Upper lobe of left lung (tissue), 6 donors: ENCODE measurements at regions not wholly inside any gene's neighbourhood (a gene's known extent, or its start where the extent isn't known, plus 50 kb on each side); places are given as distances from the start of the nearest gene placed in this dataset.

Experiments used
- ATAC-seq, 2 donors: fragments of 200-7000 bp; cut with Tn5 transposase; one replicate each; pipeline ENCODE4 v1.9.1; 2022; ENCODE audit warnings: mild to moderate bottlenecking in 2 of 2, moderate library complexity in 2 of 2; ENCODE audit not compliant: low FRiP score in 2 of 2
- DNase-seq, 2 donors: peaks; one replicate each; pipeline ENCODE4 v3.0.0-alpha.2; 2019 to 2020
- H3K27ac ChIP-seq, 4 donors: fragments of 200-600 bp; sonication (generic); one replicate each; pipeline ENCODE4 v1.5.1; 2016 to 2019
- H3K27me3 ChIP-seq, 4 donors: fragments of 200-600 bp; sonication (generic); one replicate each; pipeline ENCODE4 v1.5.1; 2017 to 2019
- H3K36me3 ChIP-seq, 4 donors: fragments of 200-600 bp; sonication (generic); one replicate each; pipeline ENCODE4 v1.5.1; 2016 to 2019
- H3K4me1 ChIP-seq, 4 donors: fragments of 200-600 bp; sonication (generic); one replicate each; pipeline ENCODE4 v1.5.1; 2018 to 2019
- H3K4me3 ChIP-seq, 4 donors: fragments of 200-600 bp; sonication (generic); one replicate each; pipeline ENCODE4 v1.5.1; 2017 to 2019; ENCODE audit warnings: mild to moderate bottlenecking in 2 of 4, moderate library complexity in 1 of 4
- H3K9me3 ChIP-seq, 4 donors: fragments of 200-600 bp; sonication (generic); one replicate each; pipeline ENCODE4 v1.5.1; 2018 to 2019
- EP300 ChIP-seq, 4 donors: sonication (generic); formaldehyde crosslinking; IDR thresholded peaks; one replicate each; pipeline ENCODE4 v1.5.1; 2017; ENCODE audit warnings: antibody characterized with exemption in 4 of 4, control low read depth in 2 of 4
- POLR2A ChIP-seq, 4 donors: fragments of 450-650 bp; IDR thresholded peaks; one replicate each; pipeline ENCODE4 v1.5.1; 2016 to 2017; ENCODE audit warnings: antibody characterized with exemption in 4 of 4, mild to moderate bottlenecking in 2 of 4
- POLR2AphosphoS5 ChIP-seq, 2 donors: sonication (generic); formaldehyde crosslinking; IDR thresholded peaks; one replicate each; pipeline ENCODE4 v1.5.1; 2017; ENCODE audit warnings: antibody characterized with exemption in 2 of 2
- WGBS, 2 donors: methylation state at CpG; one replicate each; pipeline ENCODE4 v1.1.5; 2017 to 2018; 5-methylcytosine and 5-hydroxymethylcytosine counted together
- TF ChIP-seq, protein P1 (sequence below), 6 experiments: fragments of 450-650 bp in 4 of 6; fragments of 200-600 bp in 2 of 6; sonication (generic) in 2 of 6; IDR thresholded peaks; one replicate each; pipeline ENCODE4 v1.5.1; 2016 to 2019; ENCODE audit warnings: antibody characterized with exemption in 6 of 6
- donor health status: DM: no; HTN: no; CAD: no; lungs with moderate emphysema.
- donor health status: DM: no; HTN: yes; CAD: no; lungs with severe emphysema.

GRCh38 chr7:112997831-112998230 is 88.8 kb downstream of the GPR85 start:
- Histone ChIP-seq H3K4me1 (no peaks in the 10 kb centered on the region), H3K9me3 (no peaks in the 10 kb centered on the region), H3K4me3 (no peak overlapping the region), H3K27ac (no peak overlapping the region), H3K36me3 (no peaks in the 10 kb centered on the region), H3K27me3 (no peaks in the 10 kb centered on the region)
- 85 to 90% methylated on average over 2 of the region's 2 CpGs for WGBS, 2 donors
- ATAC-seq (no peak), DNase-seq (no peak)
- TF ChIP-seq POLR2AphosphoS5 (IDR thresholded peaks at IDR 0.05) (no peak), EP300 (IDR thresholded peaks at IDR 0.05) (no peak), POLR2A (IDR thresholded peaks at IDR 0.05) (no peak)
- TF ChIP-seq, protein P1, sequence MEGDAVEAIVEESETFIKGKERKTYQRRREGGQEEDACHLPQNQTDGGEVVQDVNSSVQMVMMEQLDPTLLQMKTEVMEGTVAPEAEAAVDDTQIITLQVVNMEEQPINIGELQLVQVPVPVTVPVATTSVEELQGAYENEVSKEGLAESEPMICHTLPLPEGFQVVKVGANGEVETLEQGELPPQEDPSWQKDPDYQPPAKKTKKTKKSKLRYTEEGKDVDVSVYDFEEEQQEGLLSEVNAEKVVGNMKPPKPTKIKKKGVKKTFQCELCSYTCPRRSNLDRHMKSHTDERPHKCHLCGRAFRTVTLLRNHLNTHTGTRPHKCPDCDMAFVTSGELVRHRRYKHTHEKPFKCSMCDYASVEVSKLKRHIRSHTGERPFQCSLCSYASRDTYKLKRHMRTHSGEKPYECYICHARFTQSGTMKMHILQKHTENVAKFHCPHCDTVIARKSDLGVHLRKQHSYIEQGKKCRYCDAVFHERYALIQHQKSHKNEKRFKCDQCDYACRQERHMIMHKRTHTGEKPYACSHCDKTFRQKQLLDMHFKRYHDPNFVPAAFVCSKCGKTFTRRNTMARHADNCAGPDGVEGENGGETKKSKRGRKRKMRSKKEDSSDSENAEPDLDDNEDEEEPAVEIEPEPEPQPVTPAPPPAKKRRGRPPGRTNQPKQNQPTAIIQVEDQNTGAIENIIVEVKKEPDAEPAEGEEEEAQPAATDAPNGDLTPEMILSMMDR (IDR thresholded peaks at IDR 0.05) = no peak

GRCh38 chr7:112996331-112996871 is 90.2 kb downstream of the GPR85 start:
- ATAC-seq (no peak), DNase-seq (no peak)
- no peaks in the 10 kb centered on the region for H3K9me3 ChIP-seq
- no peaks in the 10 kb centered on the region for H3K27me3 ChIP-seq
- no peaks in the 10 kb centered on the region for H3K4me1 ChIP-seq
- no peaks in the 10 kb centered on the region for H3K36me3 ChIP-seq
- no peak overlapping the region for H3K4me3 ChIP-seq
- TF ChIP-seq, protein P1 (IDR thresholded peaks at IDR 0.05) = no peak
- TF ChIP-seq POLR2A (IDR thresholded peaks at IDR 0.05) (no peak), EP300 (IDR thresholded peaks at IDR 0.05) (no peak), POLR2AphosphoS5 (IDR thresholded peaks at IDR 0.05) (no peak)
- WGBS, 2 donors = 82 to 90% methylated on average over 2 of the region's 2 CpGs
- H3K27ac ChIP-seq = no peak overlapping the region

DNA sequence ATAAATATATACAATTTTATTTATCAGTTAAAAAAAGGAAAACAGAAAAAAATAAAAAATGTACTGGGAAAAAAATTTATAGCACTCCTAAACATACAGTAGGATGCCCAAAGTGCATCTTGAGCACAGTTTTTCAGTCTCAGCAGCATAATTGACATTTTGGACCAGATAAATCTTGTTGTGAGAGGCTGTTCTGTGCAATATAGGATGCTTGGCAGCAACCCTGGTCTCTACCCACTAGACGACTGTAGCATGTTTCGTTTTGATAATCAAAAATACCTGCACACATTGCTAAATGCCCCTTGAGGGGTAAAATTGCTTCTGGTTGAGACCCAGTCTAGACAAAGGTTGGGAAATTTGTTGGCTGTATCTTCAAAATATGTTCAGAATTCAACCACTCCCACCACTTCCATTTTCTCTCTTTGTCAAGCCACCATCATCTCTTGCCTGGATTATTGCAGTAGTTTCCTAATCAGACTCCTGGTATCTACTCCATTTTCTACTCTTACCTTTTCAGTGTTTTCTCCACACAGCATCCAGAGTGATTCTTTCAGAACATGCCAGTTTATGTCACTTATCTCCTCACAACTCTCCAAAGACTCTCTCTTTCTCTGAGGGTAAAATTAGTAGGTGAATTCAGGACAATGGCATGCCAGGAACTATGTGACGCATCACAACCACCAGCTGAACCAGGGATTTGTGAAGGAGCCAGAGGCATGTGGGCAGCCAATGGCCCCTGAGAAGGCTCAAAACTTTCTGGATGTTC is 91.4 kb downstream of the GPR85 start:
- no peaks in the 10 kb centered on the region for H3K9me3 ChIP-seq
- no peaks in the 10 kb centered on the region for H3K27me3 ChIP-seq
- DNase-seq (no peak), ATAC-seq (no peak)
- H3K4me1 ChIP-seq = no peaks in the 10 kb centered on the region
- 78 to 89% methylated on average over 3 of the region's 3 CpGs for WGBS, 2 donors
- H3K36me3 ChIP-seq = no peaks in the 10 kb centered on the region
- H3K4me3 ChIP-seq = no peak overlapping the region
- H3K27ac ChIP-seq = no peak overlapping the region
- TF ChIP-seq EP300 (IDR thresholded peaks at IDR 0.05) (no peak), POLR2A (IDR thresholded peaks at IDR 0.05) (no peak), POLR2AphosphoS5 (IDR thresholded peaks at IDR 0.05) (no peak)
- TF ChIP-seq, protein P1 (IDR thresholded peaks at IDR 0.05) = no peak

- H3K27ac ChIP-seq = no peak overlapping the region
These were observed 92.0 kb downstream of the GPR85 start for GRCh38 chr7:112994656-112995055.

DNA sequence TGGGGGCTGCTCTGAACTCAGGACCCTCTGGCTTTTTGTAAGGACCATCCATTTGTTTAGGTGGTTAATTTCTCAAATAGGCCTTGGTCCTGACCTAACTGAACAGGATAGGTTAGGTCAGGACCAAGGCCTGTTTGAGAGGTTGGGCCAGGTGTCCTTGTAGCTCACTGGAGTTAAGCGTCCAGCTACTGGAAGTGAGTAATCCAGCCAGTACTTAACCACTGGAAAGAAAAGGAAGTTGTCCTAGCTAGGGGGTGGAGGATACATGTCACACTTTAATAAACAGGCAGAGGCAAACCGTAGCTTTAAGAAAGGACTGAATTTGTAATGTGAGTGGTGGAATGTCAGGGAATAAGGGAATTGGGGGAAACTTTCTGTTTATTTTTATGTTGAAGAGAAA is 96.0 kb downstream of the GPR85 start:
- 57 to 62% methylated on average over 2 of the region's 2 CpGs for WGBS, 2 donors
- DNase-seq = no peak
- no peaks in the 10 kb centered on the region for H3K36me3 ChIP-seq

More at GRCh38 chr7:112994656-112995055, 92.0 kb downstream of the GPR85 start:
- 85 to 93% methylated on average over 3 of the region's 3 CpGs for WGBS, 2 donors
- no peaks in the 10 kb centered on the region for H3K4me1 ChIP-seq
- no peaks in the 10 kb centered on the region for H3K27me3 ChIP-seq
- no peaks in the 10 kb centered on the region for H3K9me3 ChIP-seq
- TF ChIP-seq POLR2AphosphoS5 (IDR thresholded peaks at IDR 0.05) (no peak), POLR2A (IDR thresholded peaks at IDR 0.05) (no peak)
- H3K36me3 ChIP-seq = no peaks in the 10 kb centered on the region
- no peak for ATAC-seq
- no peak overlapping the region for H3K4me3 ChIP-seq
- DNase-seq = no peak

More for the DNA sequence above, 96.0 kb downstream of the GPR85 start:
- no peaks in the 10 kb centered on the region for H3K27me3 ChIP-seq
- no peak overlapping the region for H3K4me3 ChIP-seq
- H3K27ac ChIP-seq = no peak overlapping the region
- no peaks in the 10 kb centered on the region for H3K4me1 ChIP-seq
- TF ChIP-seq POLR2AphosphoS5 (IDR thresholded peaks at IDR 0.05) = no peak
- no peak for TF ChIP-seq POLR2A (IDR thresholded peaks at IDR 0.05)
- TF ChIP-seq, protein P1 (IDR thresholded peaks at IDR 0.05) = no peak
- no peak for TF ChIP-seq EP300 (IDR thresholded peaks at IDR 0.05)
- no peaks in the 10 kb centered on the region for H3K9me3 ChIP-seq
- ATAC-seq = no peak
